EL (cell line): ENCODE measurements at regions not wholly inside any gene's neighbourhood (a gene's known extent, or its start where the extent isn't known, plus 50 kb on each side); places are given as distances from the start of the nearest gene placed in this dataset.
"Not testable (repeated sequence)": the region's sequence is repeated elsewhere in the genome, so short reads cannot be mapped to it uniquely, and the experiment has no call there.

Experiments
- DNase-seq: peaks from one replicate; pipeline ENCODE4 v3.0.0-alpha.2; 2016

DNA sequence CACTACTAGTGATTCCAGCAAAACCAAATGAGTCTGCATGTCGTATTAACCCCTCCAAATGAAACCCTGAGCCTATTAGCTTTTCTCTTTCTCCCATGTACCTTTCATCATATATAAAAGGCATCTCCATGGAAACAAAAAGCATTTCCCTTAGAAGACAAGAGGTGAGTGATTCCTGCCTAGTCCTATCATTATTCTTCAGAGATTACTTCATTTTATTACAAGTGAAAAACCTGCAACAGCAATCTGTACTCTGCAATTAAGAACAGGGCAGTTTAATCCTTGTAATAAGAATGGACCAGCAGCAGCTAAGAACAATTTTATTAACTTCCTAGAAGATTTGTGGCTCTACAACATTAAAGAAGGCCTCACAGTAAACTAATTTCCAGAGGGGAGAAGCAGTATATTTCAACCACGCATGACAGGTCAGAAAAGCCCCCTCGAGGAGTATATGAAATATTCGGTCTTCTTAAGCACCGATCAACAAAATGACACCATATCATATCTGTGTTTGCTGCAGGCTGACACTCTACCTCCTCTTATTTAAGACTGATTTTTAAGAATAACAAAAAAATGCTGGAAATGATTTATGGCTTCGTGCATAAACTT is 132.3 kb upstream of the TFPI start:
- DNase-seq = no peak

DNA sequence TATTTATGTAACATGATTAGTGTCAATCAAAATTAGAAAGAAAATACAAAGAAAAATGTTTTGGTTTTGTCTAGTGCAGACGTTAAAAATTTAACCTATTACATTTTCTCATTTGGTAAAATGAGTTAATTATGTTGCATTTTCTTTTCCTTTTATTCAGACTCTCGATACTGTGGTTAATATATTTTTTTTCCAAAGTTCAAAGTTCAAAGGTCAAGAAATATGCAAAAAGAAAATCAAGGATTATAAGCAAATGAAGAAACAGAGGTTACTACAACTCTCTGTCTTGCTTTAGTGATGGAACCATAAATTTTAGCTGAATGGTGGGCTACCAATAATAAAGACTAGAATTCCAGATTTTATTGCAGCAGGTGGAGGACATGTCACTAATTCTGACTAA is 133.3 kb upstream of the TFPI start:
- no peak for DNase-seq

DNA sequence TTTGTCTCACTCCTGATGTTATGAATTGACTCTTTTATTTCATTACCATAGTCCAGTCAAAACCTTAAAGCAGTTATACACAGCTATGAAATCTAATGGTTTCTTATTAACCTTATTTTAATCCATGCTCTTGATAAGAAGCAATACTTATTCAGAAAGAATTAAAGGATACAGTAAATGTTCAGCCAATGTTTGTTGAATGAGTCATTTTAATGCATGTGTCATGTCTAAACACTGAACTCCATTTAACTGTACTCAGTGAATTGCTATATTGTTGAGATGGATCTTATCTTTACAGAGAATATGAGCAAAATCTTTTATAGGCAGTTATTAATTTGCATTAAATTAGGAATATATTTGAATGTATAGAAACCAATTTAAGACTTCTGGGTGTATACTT is 135.1 kb upstream of the TFPI start:
- DNase-seq = peak; percentile 51

DNA sequence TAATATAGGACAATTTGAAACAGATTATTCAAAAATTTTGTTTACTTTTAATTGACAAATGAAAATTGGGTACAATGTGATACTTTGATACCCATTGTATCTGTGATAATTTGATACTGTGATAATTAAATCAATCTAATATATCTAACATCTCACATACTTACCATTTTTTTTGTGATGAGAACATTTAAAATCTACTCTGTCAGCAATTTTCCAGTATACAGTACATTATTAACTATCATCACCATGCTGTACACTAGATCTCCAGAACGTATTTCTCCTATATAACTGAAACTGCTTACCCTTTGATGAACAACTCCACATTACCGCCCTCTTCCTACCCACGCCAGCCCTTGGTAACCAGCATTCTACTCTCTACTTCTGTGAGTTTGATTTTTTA is 139.7 kb upstream of the TFPI start:
- DNase-seq = no peak

DNA sequence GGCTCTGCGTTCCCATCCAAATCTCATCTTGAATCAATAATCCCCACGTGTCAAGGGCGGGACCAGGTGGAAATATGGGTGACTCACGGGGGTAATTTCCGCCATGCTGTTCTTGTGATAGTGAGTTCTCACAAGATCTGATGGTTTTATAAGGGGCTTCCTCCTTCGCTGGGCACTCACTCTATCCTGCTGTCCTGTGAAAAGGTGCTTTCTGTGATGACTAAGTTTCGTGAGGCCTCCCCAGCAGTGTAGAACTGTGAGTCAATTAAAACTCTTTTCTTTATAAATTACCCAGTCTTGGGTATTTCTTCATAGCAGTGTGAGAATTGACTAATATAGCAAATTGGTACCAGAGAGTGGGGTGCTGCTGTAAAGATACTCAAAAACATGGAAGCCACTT is 142.4 kb upstream of the TFPI start:
- DNase-seq = not testable (repeated sequence)

DNA sequence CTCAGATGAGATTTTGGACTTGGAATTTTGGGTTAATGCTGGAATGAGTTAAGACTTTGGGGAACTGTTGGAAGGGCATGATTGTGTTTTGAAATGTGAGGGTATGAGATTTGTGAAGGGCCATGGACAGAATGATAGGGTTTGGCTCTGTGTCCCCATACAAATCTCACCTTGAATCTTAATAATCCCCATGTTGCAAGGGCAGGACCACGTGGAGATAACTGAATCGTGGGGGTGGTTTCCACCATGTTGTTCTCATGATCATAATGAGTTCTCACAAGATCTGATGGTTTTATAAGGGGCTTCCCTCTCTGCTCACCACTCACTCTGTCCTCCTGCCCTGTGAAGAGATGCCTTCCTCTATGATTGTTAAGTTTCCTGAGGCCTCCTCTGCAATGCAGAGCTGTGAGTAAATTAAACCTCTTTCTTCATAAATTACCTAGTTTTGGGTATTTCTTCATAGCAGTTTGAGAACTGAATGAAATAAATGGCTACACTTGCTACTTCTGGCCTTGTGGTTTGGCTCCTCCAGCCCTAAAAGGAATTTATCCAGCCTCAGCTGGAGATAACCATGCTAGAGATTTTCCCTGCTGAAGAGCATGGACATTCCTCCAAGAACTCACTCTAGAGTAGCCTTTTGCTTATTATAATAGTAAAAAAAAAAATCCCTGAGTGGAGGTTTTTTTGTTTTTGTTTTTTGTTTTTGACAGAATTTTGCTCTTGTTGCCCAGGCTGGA is 144.3 kb upstream of the TFPI start:
- DNase-seq = no peak

DNA sequence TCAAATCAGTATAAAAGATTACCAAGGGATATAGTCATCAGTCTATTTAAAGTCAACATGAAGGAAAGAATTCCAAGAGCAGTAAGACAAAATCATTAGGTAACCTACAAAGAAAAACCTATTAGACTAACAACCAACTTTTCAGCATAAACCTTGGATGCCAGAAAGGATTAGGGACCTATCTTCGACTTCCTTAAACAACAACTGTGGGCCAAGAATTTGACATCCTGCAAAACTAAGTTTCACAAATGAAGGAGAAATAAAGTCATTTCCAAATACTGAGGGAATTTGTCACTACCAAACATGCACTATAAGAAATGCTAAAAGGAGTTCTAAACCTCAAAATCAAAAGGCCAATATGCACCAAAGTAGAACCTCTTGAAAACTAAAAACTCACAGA is 147.9 kb upstream of the TFPI start:
- DNase-seq = no peak

DNA sequence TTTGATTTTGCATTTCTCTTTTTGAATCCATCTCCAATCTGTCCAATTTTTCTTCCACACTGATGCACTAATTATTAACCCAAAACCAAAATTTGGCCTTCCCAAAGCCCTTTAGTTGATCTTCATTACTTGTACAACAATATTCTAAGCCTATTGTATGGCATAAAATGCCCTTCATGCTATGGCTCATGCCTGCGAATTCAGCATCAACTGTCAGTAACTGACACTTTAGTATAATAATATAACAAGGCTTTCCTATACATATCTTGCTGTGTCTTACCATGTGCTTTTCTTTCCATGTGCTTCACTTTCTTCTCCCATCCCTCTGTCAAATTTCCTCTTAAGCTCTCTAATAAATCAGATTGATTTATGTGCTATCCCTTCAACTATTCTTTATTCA is 154.0 kb upstream of the TFPI start:
- no peak for DNase-seq

DNA sequence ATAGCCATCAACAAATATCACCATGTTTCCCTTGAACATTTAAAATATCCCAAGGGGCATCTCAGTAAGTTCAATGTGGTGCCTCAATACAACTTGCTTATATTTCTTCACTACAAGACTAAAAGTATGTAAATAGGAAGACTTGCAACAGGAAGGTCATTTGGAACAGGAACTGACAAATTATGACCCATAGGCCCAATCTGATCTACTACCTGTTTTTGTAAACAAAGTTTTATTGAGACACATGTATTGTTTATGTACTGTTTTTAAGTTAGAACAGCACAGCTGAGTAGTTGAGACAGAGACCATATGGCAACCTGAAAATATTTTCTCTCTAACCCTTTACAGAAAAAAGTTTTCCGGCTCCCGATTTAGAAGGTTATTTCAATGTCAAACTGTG is 154.8 kb upstream of the TFPI start:
- DNase-seq = no peak

DNA sequence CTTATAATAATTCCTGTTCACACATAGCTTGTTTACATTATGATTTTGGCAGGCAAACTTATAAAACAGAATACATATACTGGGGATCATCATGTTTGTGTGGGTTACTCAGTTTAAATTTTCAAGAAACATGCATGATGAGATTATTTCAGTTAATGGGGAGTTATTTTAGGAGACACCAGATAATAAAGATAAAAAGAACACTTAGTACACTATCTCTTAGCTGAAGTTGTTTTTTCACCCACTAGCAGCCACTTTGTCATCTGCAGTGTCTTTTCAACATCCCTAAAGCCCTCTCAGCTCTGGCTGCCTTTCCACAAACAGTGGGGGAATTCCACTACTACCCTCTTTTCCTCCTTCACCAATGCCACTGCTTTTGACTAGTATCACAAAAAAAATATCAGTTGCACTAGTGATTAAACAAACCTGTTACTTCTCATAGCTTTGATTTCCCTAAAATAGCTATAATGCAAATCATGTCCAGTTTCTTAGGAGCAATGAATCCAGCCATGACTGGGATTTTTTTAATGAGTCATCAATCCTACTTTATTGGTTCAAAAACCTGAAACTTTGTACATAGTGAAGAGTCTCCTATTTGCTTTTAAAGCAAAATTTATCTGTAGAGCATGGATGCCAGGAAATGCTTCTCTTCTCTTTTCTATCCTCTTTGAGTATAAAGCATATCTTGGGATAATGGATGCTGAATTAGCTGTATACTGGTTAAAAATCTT is 156.7 kb upstream of the TFPI start:
- peak; percentile 8 for DNase-seq

DNA sequence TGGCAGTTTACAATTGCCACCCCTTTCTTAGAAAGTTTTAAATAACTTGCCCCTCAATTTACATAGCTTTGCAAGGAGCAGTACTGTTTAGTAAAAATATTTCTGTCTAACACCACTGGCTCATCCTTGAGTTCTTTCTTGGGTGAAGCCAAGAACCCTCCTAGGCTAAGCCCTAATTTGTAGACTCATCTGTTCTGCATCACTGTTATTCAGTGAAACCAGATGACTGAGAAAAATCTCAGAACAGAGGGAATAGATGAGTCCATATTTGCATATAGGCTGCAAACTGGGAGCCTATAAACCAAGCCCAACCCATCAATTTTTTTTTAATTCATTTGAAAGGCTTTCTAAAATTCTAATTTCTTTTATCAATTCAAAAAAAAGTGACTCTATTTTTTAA is 161.4 kb upstream of the TFPI start:
- DNase-seq = no peak

DNA sequence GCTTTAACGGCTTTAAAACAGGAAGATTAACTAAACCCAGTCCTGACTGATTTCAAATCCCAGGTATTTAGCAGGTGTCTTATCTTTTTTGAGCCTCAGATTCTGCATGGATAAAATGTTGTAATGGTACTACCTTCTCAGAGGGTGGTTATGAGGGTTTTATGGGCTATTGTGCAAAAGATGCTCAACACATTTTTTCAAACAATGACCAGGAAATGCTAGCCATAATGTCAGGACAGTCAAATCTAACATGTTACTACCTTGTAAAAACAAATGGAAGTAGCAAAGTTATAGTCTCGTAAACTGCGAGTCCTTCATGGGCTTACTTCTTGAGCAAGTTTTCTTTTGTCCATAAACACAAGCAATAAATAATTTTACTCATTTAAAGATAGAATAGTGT is 162.1 kb upstream of the TFPI start:
- no peak for DNase-seq

DNA sequence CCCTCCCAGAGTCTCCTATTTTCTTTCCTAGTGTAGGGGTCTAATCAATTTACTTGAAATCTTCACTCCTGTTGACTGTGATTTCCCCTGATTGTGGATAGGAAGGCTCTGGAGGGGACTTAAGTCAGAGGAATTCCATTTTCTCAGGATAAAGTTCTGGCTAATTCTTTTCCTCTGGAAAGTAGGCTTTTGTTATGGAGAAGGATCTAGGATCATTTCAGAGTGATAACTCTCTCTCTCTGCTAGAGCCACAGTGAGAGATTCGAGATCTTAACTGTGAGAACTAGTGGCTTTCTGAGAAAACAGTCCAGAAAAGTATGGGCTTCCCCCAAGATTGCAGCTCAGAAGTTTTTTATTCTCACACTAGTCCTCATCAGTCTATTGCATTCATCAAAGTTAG is 163.9 kb upstream of the TFPI start:
- DNase-seq = no peak

DNA sequence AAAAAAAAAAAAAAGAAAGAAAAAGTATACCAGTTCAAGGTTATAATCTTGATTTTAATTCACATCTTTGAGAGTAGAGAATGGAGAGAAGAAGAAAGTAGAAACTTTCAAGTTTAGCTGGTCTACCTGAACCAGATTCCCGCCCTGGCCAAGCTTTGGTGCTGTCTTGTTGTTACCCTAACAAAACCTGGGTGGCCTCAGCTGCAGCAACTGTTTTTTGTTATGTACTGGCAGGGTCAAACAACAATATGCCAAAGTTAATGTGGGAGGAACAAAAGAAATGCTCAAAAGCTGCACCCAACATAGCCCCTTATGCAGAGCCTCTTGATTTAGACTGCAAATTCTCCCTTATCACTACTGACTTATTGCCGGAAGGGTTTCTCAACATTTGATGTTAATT is 165.3 kb upstream of the TFPI start:
- DNase-seq = no peak

DNA sequence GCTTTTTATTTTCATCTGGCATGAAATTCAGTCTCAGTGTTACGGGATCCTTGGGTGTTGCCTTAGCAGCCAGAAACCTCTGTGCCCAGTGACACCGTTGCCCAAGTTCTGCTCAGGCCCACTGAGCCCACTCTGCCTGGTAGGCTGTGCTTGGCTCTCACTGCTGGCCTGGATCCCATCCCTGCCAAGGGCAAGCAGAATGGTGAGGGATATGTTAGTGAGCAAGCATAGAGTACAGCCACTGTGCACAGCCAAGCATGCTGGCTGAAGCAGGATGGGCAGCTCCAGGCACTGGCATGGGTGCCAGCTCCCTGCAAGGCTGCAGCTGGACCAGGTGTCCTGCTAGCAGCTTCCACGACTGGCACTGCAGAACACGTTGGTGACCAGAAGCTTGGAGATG is 194.7 kb upstream of the TFPI start:
- no peak for DNase-seq

DNA sequence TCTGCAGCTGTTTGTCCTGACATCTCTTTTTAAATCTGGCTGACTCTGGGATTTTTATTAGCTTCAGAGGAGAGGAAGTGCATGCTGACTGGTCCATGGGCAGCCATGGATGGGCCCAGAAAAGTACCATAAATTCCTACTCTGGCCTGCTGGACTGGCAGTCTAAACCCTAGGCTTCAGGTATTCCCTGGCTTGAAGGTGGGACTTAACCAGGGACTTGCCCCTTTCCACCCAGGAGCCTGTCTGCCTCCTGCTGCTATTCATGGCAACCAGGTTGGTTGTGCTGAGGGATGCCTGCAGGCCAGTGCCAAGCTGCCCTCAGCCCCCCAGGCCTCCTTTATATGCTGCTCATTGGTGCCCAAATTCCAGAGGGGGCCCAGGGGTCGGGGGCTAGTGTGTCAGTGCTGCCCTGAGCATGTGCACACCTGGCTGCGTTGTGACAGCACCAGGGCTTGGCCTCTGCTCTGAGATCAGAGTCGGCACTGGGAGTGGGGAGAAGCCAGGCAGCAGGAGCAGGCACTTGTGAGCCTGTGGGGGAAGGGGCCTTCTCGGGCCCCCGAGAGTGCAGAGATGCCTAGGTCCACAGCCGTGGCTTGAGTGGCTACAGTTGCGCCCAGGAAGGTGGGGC is 195.7 kb upstream of the TFPI start:
- no peak for DNase-seq

DNA sequence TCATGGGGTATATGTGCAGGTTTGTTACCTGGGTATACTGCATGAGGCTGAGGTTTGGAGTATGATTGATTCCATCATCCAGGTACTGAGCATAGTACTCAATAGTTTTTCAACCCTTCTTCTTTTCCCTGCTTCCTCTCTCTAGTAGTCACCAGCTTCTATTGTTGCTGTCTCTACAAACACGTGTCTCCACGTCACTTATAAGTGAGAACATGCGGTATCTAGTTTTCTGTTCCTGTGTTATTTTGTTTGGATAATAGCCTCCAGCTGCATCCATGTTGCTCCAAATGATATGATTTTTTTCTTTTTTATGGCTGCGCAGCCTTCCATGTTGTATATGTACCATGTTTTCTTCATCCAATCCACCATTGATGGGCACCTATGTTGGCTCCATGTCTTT is 214.8 kb upstream of the TFPI start:
- DNase-seq = no peak

DNA sequence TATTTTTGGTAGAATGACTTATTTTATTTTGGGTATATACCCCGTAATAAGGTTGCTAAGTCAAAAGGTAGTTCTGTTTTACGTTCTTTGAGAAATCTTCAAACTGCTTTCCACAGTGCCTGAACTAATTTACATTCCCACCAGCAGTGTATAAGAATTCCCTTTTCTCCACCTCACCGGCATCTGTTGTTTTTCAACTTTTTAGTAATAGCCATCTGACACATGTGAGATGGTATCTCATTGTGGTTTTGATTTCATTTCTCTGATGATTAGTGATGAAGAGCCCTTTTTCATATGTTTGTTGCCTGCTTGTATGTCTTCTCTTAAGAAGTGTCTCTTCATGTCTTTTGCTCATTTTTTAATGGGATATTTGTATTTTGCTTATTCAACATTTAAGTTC is 215.2 kb upstream of the TFPI start:
- DNase-seq = no peak

DNA sequence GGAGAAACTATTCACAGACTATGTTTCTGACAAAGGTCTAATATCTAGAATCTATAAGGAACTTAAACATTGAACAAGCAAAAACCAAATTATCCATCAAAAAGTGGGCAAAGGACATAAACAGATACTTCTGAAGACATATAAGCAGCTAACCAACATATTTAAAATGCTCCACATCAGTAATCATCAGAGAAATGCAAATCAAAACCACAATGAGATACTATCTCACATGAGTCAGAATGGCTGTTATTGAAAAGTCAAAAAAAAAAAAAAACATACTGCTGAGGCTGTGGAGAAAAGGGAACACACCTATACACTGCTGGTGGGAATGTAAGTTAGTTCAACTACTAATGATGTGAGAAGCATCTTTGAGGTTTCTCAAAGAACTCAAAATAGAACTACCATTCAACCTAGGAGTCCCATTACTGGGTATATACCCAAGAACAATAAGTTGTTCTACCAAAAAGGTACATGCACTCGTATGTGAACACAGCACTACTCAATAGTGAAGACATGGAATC is 220.4 kb upstream of the TFPI start:
- DNase-seq = peak; percentile 77

DNA sequence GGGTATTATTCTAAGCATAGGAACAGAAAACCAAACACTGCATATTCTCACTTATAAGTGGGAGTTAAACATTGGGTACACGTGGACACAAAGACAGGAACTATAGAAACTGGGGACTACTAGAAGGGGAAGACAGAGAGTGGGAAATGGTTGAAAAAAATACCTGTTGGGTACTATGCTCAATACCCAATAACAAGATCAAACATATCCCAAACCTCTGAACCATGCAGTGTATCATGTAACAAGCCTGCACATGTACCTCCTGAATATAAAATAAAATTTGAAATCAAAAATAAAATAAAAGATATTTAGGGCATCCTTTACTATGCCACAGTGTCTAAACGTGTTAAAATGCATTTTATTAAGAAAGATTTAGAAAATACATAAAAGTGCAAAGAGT is 221.0 kb upstream of the TFPI start:
- DNase-seq = no peak

DNA sequence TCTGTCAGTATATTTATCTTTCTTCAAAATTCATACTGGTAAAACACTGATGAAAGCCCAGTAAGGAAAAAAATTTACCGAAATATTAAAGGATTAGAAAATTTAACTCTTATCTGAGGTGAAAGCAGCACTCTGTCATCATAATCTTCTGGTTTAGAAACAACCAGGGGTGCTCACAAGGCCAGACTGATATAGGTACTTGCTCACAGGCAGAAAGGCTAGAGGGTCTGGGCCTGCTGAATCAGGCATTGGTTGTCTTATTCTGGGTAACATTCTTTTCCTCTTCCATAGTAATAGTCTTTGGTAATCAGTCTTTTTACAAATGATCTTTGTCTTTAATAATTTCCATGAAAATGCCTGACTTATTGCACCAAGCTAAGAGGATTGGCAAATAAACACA is 221.4 kb upstream of the TFPI start:
- DNase-seq = no peak

DNA sequence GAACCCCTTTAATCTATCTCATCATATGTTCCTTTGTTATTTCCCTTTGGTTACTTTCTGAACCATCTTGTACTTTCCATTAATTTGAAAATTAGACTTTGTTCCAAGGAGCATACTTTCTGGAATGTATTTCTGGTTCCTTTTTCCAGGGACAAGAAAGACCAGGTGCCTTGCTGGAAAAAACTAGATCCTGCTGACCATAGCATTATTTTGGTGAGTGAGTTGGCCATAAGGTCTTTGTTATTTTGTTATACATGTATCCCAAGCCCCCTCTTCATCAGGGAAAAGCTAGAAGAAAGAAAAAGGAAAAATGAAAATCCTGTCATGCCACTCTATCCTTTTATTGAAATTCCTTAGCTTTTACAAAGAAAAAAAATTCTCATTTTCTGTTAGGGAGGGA is 228.1 kb upstream of the TFPI start:
- DNase-seq = no peak

DNA sequence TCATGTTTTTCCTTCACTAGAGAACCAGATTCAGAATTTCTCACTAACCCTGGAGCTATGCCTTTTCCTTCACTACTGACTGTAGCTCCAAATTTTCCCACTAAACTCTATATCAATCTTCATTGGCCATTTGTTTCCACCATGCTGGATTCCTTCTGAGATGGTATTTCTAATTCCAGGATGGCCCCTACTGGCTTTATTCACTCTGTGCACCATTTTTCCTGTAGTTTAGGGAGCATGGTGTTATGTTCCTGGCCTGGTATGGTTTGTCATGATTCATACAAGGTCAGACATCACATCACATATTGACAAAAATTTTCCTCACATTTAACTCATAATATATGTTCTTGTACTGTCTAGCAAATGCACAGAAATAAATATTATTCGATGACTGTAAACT is 229.2 kb upstream of the TFPI start:
- DNase-seq = peak; percentile 21

DNA sequence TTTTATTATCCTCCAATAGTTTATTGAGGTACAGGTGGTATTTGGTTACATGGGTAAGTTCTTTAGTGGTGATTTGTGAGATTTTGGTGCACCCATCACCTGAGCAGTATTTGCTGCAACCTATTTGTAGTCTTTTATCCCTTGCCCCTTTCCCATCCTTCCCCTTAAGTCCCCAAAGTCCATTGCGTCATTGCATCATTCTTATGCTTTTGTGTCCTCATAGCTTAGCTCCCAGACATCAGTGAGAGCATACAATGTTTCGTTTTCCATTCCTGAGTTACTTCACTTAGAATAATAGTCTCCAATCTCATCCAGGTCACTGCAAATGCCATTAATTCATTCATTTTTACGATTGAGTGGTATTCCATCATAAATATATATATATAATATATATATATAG is 229.9 kb upstream of the TFPI start:
- not testable (repeated sequence) for DNase-seq
